ENCODE measurements at regions not wholly inside any gene's neighbourhood (a gene's known extent, or its start where the extent isn't known, plus 50 kb on each side); places are given as distances from the start of the nearest gene placed in this dataset.

DNA sequence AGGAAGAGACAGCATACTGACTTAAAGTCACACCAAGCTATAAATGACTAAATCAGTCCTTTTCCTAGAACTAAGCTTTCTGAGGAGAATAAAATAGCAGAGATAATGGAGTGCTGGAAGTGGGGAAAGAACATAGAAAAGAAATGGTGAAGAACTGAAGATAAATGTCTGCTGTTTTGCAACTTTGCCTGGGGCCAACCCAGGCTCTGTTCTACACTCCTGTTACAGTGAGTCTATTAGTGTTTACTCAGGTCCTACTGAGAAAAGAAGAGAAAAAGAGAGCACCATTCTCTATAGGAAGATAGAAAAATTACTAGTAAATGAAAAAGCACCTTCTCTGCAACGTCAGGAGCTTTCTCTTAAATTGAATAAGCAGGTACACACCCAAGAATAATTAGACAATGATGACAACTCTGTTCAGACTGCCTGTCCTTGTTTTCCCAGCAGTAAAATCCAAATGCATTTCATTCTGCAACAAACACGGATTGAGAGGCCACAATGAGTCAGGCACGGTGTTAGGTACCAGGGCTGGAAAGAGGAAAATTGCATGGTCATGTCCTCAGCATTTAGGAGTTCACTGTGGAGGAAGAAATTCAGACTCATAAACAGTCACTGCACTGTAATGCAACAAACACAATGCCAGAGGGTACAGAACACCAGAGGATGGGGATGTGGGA, 139.4 kb upstream of the CAMK1G start:
- Histone ChIP-seq H3K36me3 (ENCODE audit: control insufficient read depth, insufficient read depth, low read length) (no peaks in the 10 kb centered on the region), H3K4me1 (ENCODE audit: control insufficient read depth, insufficient read depth, low read length) (no peaks in the 10 kb centered on the region), H3K27me3 (ENCODE audit: control insufficient read depth, insufficient read depth, low read length) (no peaks in the 10 kb centered on the region), H3K4me3 (ENCODE audit: low read length) (no peak overlapping the region), H3K9me3 (replicated peaks; ENCODE audit: control insufficient read depth, low read depth, low read length) (no peaks in the 10 kb centered on the region), H3K27ac (ENCODE audit: low read length) (no peak overlapping the region)
- WGBS (ENCODE audit: insufficient coverage): 50% methylated on average over 2 of the region's 3 CpGs
- DNase-seq: no peak

DNA sequence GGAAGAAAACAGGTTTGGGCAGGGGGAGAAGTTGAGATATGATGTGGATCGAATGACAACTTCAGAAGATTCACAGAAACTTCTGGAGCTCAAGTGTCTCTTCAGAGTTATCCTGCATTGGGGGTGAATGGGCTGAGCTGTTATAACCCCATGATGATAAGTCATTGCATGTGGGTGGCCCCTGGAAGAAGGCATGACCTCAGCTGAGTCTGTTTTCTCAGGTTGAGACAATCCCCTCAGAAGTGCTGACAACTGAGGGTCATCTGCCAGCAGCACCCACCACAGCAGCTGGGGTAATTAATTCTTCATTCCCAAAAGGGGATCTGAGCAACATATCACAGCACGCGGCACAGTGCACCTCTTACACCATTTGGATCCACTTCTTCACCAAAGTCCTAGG, 138.6 kb upstream of the CAMK1G start:
- Histone ChIP-seq H3K4me1 (ENCODE audit: control insufficient read depth, insufficient read depth, low read length) (no peaks in the 10 kb centered on the region), H3K36me3 (ENCODE audit: control insufficient read depth, insufficient read depth, low read length) (no peaks in the 10 kb centered on the region), H3K27ac (ENCODE audit: low read length) (no peak overlapping the region), H3K4me3 (ENCODE audit: low read length) (no peak overlapping the region), H3K27me3 (ENCODE audit: control insufficient read depth, insufficient read depth, low read length) (no peaks in the 10 kb centered on the region), H3K9me3 (replicated peaks; ENCODE audit: control insufficient read depth, low read depth, low read length) (no peaks in the 10 kb centered on the region)
- DNase-seq: no peak
- 80% methylated on average over 1 of the region's 3 CpGs for WGBS (ENCODE audit: insufficient coverage)

DNA sequence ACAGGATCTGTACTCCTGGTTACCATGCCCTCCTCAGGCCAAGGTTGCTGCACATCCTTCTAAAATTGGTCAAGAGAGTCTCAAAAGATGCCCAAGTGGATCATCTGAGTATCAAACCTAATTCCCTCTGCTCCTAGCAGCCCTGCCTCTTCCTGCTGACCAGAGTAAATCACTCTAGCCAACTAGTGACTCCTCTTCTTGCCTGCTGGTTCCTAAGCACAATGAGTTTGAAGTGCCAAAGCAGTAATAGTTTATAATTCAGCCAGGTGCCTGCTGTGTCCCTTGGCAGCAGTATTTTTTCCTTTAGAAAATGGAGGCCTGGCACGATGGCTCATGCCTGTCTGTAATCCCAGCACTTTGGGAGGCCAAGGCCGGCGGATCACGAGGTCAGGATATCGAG, 137.9 kb upstream of the CAMK1G start:
- Histone ChIP-seq H3K27me3 (ENCODE audit: control insufficient read depth, insufficient read depth, low read length) (no peaks in the 10 kb centered on the region), H3K4me3 (ENCODE audit: low read length) (no peak overlapping the region), H3K9me3 (replicated peaks; ENCODE audit: control insufficient read depth, low read depth, low read length) (no peaks in the 10 kb centered on the region), H3K4me1 (ENCODE audit: control insufficient read depth, insufficient read depth, low read length) (no peaks in the 10 kb centered on the region), H3K27ac (ENCODE audit: low read length) (no peak overlapping the region), H3K36me3 (ENCODE audit: control insufficient read depth, insufficient read depth, low read length) (no peaks in the 10 kb centered on the region)
- WGBS (ENCODE audit: insufficient coverage): 71% methylated on average over 1 of the region's 5 CpGs
- DNase-seq: no peak

DNA sequence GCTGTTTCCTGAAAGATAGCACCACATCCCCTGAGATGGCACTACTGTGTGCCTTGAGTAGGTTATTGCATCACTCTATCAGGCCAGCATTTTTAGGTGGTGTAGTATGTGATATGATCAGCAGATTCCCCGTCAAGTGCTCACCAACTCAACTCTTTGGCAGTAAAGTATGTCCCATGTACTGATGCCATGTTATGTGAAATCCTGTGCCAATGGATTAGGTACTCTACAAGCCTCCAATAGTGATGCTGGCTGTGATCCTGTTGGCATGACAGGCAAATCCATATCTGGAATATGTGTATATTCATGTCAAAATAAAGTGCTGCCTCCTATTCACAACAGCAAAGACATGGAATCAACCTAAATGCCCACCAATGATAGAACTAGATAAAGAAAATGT, 137.2 kb upstream of the CAMK1G start:
- no peaks in the 10 kb centered on the region for H3K4me1 ChIP-seq (ENCODE audit: control insufficient read depth, insufficient read depth, low read length)
- WGBS (ENCODE audit: insufficient coverage): no CpG with 5 or more reads among the region's 1 CpG
- DNase-seq: no peak
- H3K27me3 ChIP-seq (ENCODE audit: control insufficient read depth, insufficient read depth, low read length): no peaks in the 10 kb centered on the region
- H3K36me3 ChIP-seq (ENCODE audit: control insufficient read depth, insufficient read depth, low read length): no peaks in the 10 kb centered on the region
- H3K27ac ChIP-seq (ENCODE audit: low read length): no peak overlapping the region
- H3K4me3 ChIP-seq (ENCODE audit: low read length): no peak overlapping the region
- H3K9me3 ChIP-seq (replicated peaks; ENCODE audit: control insufficient read depth, low read depth, low read length): no peaks in the 10 kb centered on the region

DNA sequence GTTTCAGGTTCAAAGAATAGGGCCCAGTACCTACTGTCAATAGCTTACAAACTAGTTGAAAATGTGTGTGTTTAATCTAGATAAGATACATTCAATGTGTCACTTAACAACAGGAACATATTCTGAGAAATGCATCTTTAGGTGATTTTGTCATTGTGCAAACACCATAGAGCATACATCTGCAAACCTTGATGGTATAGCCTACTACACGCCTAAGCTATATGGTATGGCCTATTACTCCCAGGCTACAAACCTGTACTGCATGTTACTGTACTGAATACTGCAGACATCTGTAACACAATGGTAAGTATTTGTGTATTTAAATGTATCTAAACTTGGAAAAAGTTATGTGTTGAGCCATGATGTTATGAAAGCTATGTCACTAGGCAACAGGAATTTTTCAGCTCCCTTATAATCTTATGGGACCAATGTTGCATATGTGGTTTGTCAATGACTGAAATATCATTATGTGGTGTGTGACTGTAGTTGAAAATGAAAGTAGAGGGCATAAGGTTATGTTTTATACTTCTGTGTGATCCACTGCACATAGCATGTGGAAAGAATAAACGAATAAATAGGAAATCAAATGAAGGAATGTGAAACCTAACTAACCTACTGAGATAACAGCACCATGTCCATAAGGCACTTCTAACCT, 129.0 kb upstream of the CAMK1G start:
- no peak overlapping the region for H3K4me3 ChIP-seq (ENCODE audit: low read length)
- no peaks in the 10 kb centered on the region for H3K36me3 ChIP-seq (ENCODE audit: control insufficient read depth, insufficient read depth, low read length)
- no CpG with 5 or more reads among the region's 2 CpGs for WGBS (ENCODE audit: insufficient coverage)
- H3K27me3 ChIP-seq (ENCODE audit: control insufficient read depth, insufficient read depth, low read length): no peaks in the 10 kb centered on the region
- peak overlapping the region; percentile 13 for H3K27ac ChIP-seq (ENCODE audit: low read length)
- no peaks in the 10 kb centered on the region for H3K9me3 ChIP-seq (replicated peaks; ENCODE audit: control insufficient read depth, low read depth, low read length)
- peaks cover 2% of the 10 kb centered on the region for H3K4me1 ChIP-seq (ENCODE audit: control insufficient read depth, insufficient read depth, low read length)
- DNase-seq: peak; percentile 67

DNA sequence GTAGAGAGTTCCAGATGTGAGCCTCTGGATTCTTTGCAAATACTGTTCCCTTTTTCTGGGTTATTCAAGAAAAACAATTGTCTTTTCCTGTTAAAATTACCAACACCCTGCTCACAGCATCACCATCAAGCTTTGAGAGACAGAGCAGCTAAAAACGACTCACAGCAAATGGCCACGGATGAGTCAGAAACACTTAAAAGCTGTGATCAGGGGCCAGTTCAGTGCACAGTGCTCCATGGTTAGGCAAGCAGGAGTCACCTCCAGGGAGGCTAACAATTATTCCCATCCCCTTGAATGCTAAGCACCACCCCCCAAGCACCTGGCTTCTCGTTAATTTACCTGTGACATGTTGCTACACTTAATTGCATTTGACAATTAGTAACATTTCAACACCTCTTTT, 128.4 kb upstream of the CAMK1G start:
- Histone ChIP-seq H3K36me3 (ENCODE audit: control insufficient read depth, insufficient read depth, low read length) (no peaks in the 10 kb centered on the region), H3K4me1 (ENCODE audit: control insufficient read depth, insufficient read depth, low read length) (peaks cover 2% of the 10 kb centered on the region), H3K9me3 (replicated peaks; ENCODE audit: control insufficient read depth, low read depth, low read length) (no peaks in the 10 kb centered on the region), H3K27me3 (ENCODE audit: control insufficient read depth, insufficient read depth, low read length) (no peaks in the 10 kb centered on the region), H3K4me3 (ENCODE audit: low read length) (no peak overlapping the region), H3K27ac (ENCODE audit: low read length) (peak overlapping the region; percentile 13)
- DNase-seq: peak; percentile 28
- WGBS (ENCODE audit: insufficient coverage): 28% methylated on average over 2 of the region's 3 CpGs

DNA sequence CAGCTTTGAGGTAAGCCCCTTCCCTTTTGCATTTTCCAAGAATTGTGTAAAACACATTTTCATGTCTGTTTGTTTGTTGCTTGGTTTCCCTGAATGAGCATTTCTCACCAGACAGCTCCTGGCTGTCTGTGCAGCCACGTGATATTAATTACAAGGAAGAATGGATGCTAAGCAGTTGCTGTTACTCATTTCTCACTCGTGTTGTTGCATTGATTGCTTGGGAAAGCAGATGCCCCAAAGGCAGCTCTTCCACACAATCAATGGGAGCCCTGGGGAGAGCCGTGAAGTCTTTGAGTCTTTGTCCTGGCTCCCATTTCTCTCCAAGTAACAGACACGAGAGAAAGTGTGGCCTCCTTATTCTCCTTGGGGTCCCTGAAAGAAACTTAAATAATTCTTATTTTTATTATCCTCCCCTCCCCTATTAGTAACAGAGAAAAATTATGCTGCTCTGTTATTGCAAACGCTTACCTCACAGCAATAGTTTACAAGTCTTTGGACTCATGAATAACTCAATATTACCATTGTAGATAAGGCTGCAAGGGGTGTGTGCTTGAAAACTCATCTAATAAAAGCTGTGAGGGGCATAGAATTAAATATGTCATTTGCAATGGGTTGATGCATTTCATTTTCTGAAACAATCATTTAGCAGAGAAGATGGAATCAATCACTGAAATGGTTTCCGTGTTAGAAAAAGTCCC, 127.7 kb upstream of the CAMK1G start:
- WGBS (ENCODE audit: insufficient coverage): no CpG with 5 or more reads among the region's 6 CpGs
- Histone ChIP-seq H3K9me3 (replicated peaks; ENCODE audit: control insufficient read depth, low read depth, low read length) (no peaks in the 10 kb centered on the region), H3K27me3 (ENCODE audit: control insufficient read depth, insufficient read depth, low read length) (no peaks in the 10 kb centered on the region), H3K4me1 (ENCODE audit: control insufficient read depth, insufficient read depth, low read length) (peaks cover 2% of the 10 kb centered on the region), H3K4me3 (ENCODE audit: low read length) (no peak overlapping the region), H3K27ac (ENCODE audit: low read length) (no peak overlapping the region), H3K36me3 (ENCODE audit: control insufficient read depth, insufficient read depth, low read length) (no peaks in the 10 kb centered on the region)
- DNase-seq: peak; percentile 50

DNA sequence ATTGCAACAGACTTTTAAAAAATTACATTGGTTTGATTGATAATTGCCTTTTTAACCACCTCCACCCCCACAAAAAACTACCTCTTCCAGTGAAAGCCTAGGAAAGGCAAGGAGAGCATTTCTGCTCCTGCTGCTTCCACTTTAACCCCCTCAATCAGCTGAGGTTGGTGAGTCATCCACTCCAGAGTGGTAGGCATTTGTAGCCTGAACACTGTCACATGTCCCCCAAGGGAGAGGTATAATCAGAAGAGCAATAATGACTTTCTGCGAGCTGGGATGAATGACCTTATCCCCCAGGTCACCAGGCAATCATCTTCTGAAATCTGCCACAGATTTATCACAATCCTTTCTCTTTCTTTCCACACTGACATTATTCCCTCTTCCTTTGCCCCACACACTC, 126.6 kb upstream of the CAMK1G start:
- DNase-seq: no peak
- WGBS (ENCODE audit: insufficient coverage): no CpG with 5 or more reads among the region's 1 CpG
- no peak overlapping the region for H3K4me3 ChIP-seq (ENCODE audit: low read length)
- no peak overlapping the region for H3K27ac ChIP-seq (ENCODE audit: low read length)
- no peaks in the 10 kb centered on the region for H3K36me3 ChIP-seq (ENCODE audit: control insufficient read depth, insufficient read depth, low read length)
- no peaks in the 10 kb centered on the region for H3K27me3 ChIP-seq (ENCODE audit: control insufficient read depth, insufficient read depth, low read length)
- H3K4me1 ChIP-seq (ENCODE audit: control insufficient read depth, insufficient read depth, low read length): peaks cover 2% of the 10 kb centered on the region
- peaks cover 4% of the 10 kb centered on the region for H3K9me3 ChIP-seq (replicated peaks; ENCODE audit: control insufficient read depth, low read depth, low read length)

DNA sequence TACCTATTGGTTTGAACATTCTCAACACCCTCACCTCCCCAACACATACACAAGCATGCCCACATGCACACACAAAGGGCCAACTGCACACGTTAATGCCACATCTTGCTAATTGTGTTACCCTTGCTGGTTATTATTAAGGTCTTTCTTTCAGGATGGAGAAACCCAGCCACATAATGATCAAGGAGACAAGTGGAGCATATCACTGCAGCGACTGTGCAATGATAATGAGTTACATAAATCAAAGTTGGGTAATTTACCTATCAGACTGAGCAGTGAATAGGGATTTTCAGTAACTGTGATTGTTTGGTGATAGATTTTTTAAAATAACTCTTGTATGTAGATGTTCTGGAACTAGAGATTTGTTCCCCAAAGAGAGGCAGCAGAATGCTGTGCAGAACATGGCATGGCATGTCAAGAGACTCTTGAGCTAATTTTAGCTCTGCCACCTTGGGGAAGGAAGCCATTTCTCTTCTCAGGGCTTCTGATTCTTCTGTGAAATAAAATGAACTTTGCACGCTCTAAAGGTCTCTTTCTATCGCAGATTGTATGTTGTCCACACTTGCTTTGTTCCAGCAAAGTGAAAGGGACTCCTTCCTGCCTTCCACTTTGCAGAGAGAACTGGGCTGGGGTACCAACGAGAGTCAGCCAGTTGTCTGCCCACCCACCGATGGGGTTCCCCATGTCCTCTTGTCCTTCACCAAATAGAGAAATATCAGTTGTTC, 126.0 kb upstream of the CAMK1G start:
- Histone ChIP-seq H3K4me1 (ENCODE audit: control insufficient read depth, insufficient read depth, low read length) (peaks cover 2% of the 10 kb centered on the region), H3K27ac (ENCODE audit: low read length) (no peak overlapping the region), H3K9me3 (replicated peaks; ENCODE audit: control insufficient read depth, low read depth, low read length) (peaks cover 4% of the 10 kb centered on the region), H3K36me3 (ENCODE audit: control insufficient read depth, insufficient read depth, low read length) (no peaks in the 10 kb centered on the region), H3K27me3 (ENCODE audit: control insufficient read depth, insufficient read depth, low read length) (no peaks in the 10 kb centered on the region), H3K4me3 (ENCODE audit: low read length) (no peak overlapping the region)
- DNase-seq: no peak
- 90% methylated on average over 3 of the region's 6 CpGs for WGBS (ENCODE audit: insufficient coverage)

DNA sequence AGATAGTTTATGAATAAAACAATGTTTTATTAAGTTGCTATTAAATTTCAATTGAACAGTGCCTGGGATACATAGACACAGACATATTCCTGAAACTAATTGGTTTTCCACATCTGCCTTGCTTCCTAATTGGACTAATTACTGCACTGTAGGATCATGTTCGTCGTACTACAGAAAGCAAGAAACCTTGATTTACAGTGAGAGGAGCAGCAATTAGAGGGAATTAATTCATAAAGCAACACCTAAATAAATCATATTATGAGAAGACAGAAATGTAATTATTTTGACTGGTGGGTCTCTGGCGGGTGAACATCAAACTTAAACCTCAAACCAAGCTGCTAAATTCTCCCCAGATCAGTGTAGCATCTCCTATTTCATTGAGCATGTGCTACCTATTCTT, 124.6 kb upstream of the CAMK1G start:
- DNase-seq: no peak
- Histone ChIP-seq H3K36me3 (ENCODE audit: control insufficient read depth, insufficient read depth, low read length) (no peaks in the 10 kb centered on the region), H3K9me3 (replicated peaks; ENCODE audit: control insufficient read depth, low read depth, low read length) (peaks cover 4% of the 10 kb centered on the region), H3K4me3 (ENCODE audit: low read length) (no peak overlapping the region), H3K27me3 (ENCODE audit: control insufficient read depth, insufficient read depth, low read length) (no peaks in the 10 kb centered on the region), H3K4me1 (ENCODE audit: control insufficient read depth, insufficient read depth, low read length) (peaks cover 2% of the 10 kb centered on the region), H3K27ac (ENCODE audit: low read length) (no peak overlapping the region)
- WGBS (ENCODE audit: insufficient coverage): no CpG with 5 or more reads among the region's 3 CpGs
